ENCODE measurements at regions not wholly inside any gene's neighbourhood (a gene's known extent, or its start where the extent isn't known, plus 50 kb on each side); places are given as distances from the start of the nearest gene placed in this dataset.

DNA sequence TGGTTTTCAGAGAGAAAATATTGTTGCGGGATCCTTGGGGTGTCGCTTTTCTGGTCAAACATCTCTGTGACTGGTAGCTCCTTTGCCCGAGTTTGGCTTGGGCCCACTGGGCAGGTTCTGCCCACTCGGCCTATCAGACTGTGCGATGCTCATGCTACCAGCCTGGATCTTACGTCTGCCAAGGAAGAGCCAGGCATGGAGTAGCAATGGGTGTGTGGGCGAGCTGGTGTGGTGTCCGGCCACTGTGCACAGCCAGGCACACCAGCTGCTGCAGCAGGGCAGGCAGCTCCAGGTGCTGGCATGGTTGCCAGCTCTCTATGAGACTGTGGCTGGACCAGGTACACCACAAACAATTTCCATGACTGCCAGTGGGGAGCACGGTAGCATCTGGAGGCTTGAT lies 1351.8 kb upstream of the PCDH20 start:
- ChIA-PET CTCF (interaction anchor here (0.6 kb wide), 1 partner anchor 185 kb away, joined by 3 read pairs; no protein-coding TSS in a partner anchor), SMC1A (ENCODE audit: uncharacterized antibody, unreplicated experiment) (interaction anchor here (0.7 kb wide), 1 partner anchor 29 kb away, joined by 3 read pairs; no protein-coding TSS in a partner anchor), RAD21 (ENCODE audit: unreplicated experiment) (no interaction called here), POLR2A (no interaction called here)
- Histone ChIP-seq H3K27me3 (replicated peaks in 1 of 2; ENCODE audit: control insufficient read depth in 2 of 2, insufficient read depth in 2 of 2, low read length in 1 of 2) (no peaks in the 10 kb centered on the region), H3K4me3 (no peak overlapping the region), H3K36me3 (ENCODE audit: control insufficient read depth in 2 of 2, insufficient read depth in 2 of 2, low read length in 1 of 2) (no peaks in the 10 kb centered on the region), H3K9me3 (replicated peaks; ENCODE audit: control insufficient read depth, insufficient read depth, low read length) (no peaks in the 10 kb centered on the region), H3K79me2 (ENCODE audit: control insufficient read depth, insufficient read depth, low read length) (no peaks in the 10 kb centered on the region), H2AFZ (ENCODE audit: control insufficient read depth, low read depth, low read length) (no peak overlapping the region), H3K4me1 (ENCODE audit: control insufficient read depth, insufficient read depth, low read length) (no peaks in the 10 kb centered on the region), H3K27ac (ENCODE audit: control insufficient read depth, insufficient read depth) (no peak overlapping the region), H3K9ac (ENCODE audit: control insufficient read depth, insufficient read depth, low read length) (no peak overlapping the region), H4K20me1 (ENCODE audit: control insufficient read depth, insufficient read depth) (no peaks in the 10 kb centered on the region), H3K4me2 (ENCODE audit: control insufficient read depth, insufficient read depth) (no peak overlapping the region)
- in situ Hi-C loops (cut with MboI): no loop called here
- DNase-seq (ENCODE audit: low read depth, low spot score) (no peak), FAIRE-seq (no peak), ATAC-seq (no peak; the same call in 1 of the 3 replicates)
- no TSS peak for BruUV-seq (replicated peaks)
- no peak for TF ChIP-seq KLF5 (IDR thresholded peaks at IDR 0.05; ENCODE audit: partially characterized antibody)
- TF ChIP-seq JUND (IDR thresholded peaks at IDR 0.05; ENCODE audit: low read depth, low read length): no peak
- TF ChIP-seq, protein P1, sequence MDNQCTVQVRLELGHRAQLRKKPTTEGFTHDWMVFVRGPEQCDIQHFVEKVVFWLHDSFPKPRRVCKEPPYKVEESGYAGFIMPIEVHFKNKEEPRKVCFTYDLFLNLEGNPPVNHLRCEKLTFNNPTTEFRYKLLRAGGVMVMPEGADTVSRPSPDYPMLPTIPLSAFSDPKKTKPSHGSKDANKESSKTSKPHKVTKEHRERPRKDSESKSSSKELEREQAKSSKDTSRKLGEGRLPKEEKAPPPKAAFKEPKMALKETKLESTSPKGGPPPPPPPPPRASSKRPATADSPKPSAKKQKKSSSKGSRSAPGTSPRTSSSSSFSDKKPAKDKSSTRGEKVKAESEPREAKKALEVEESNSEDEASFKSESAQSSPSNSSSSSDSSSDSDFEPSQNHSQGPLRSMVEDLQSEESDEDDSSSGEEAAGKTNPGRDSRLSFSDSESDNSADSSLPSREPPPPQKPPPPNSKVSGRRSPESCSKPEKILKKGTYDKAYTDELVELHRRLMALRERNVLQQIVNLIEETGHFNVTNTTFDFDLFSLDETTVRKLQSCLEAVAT (IDR thresholded peaks at IDR 0.05): no peak
- TF ChIP-seq, protein P2, sequence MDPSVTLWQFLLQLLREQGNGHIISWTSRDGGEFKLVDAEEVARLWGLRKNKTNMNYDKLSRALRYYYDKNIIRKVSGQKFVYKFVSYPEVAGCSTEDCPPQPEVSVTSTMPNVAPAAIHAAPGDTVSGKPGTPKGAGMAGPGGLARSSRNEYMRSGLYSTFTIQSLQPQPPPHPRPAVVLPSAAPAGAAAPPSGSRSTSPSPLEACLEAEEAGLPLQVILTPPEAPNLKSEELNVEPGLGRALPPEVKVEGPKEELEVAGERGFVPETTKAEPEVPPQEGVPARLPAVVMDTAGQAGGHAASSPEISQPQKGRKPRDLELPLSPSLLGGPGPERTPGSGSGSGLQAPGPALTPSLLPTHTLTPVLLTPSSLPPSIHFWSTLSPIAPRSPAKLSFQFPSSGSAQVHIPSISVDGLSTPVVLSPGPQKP (IDR thresholded peaks at IDR 0.05; ENCODE audit: low read depth, low read length): no peak
- no peak for TF ChIP-seq JUNB (IDR thresholded peaks at IDR 0.05)
- TF ChIP-seq ZNF207 (IDR thresholded peaks at IDR 0.05; ENCODE audit: borderline replicate concordance): no peak
- no peak for TF ChIP-seq ZNF24 (IDR thresholded peaks at IDR 0.05)
- TF ChIP-seq KAT2A (conservative IDR thresholded peaks at IDR 0.05; ENCODE audit: control insufficient read depth, low read depth, low read length): no peak
- TF ChIP-seq SPI1 (IDR thresholded peaks at IDR 0.05; ENCODE audit: borderline replicate concordance, insufficient read depth, low read depth, low read length): no peak
- TF ChIP-seq EZH2 (IDR thresholded peaks at IDR 0.05; ENCODE audit: borderline replicate concordance, control insufficient read depth, low read depth, low read length): no peak
- TF ChIP-seq BMI1 (IDR thresholded peaks at IDR 0.05; ENCODE audit: borderline replicate concordance): no peak
- no peak for TF ChIP-seq CEBPB (IDR thresholded peaks at IDR 0.05; ENCODE audit: borderline replicate concordance in 1 of 2, low read depth in 2 of 2, low read length in 2 of 2)
- no peak for TF ChIP-seq SMAD1 (IDR thresholded peaks at IDR 0.05; ENCODE audit: low read depth, partially characterized antibody)
- no peak for TF ChIP-seq CBX5 (IDR thresholded peaks at IDR 0.05; ENCODE audit: low read depth)
- no peak for TF ChIP-seq RAD51 (IDR thresholded peaks at IDR 0.05)
- TF ChIP-seq, protein P3, sequence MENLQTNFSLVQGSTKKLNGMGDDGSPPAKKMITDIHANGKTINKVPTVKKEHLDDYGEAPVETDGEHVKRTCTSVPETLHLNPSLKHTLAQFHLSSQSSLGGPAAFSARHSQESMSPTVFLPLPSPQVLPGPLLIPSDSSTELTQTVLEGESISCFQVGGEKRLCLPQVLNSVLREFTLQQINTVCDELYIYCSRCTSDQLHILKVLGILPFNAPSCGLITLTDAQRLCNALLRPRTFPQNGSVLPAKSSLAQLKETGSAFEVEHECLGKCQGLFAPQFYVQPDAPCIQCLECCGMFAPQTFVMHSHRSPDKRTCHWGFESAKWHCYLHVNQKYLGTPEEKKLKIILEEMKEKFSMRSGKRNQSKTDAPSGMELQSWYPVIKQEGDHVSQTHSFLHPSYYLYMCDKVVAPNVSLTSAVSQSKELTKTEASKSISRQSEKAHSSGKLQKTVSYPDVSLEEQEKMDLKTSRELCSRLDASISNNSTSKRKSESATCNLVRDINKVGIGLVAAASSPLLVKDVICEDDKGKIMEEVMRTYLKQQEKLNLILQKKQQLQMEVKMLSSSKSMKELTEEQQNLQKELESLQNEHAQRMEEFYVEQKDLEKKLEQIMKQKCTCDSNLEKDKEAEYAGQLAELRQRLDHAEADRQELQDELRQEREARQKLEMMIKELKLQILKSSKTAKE (IDR thresholded peaks at IDR 0.05; ENCODE audit: low read depth, poor library complexity, severe bottlenecking): no peak
- intact Hi-C loops (cut with micrococcal nuclease; ENCODE audit: unreplicated experiment): no loop called here
- WGBS (ENCODE audit: insufficient coverage, insufficient replicate concordance, low lambda C conversion rate, missing lambda C conversion rate): 46% methylated on average over 9 of the region's 9 CpGs
